Stimulated activated CD4-positive, alpha-beta T cell treated with anti-CD3 and anti-CD28 coated beads, Interleukin-4, amount 100 ng/mL, for 48 hours (primary cell): ENCODE measurements at regions not wholly inside any gene's neighbourhood (a gene's known extent, or its start where the extent isn't known, plus 50 kb on each side); places are given as distances from the start of the nearest gene placed in this dataset.
"Not testable (repeated sequence)": the region's sequence is repeated elsewhere in the genome, so short reads cannot be mapped to it uniquely, and the experiment has no call there.

Experiments used
- DNase-seq, 2 donors: peaks; one replicate each; pipeline ENCODE4 v3.0.0-alpha.2; 2020; ENCODE audit warnings: low read depth in 2 of 2

DNA sequence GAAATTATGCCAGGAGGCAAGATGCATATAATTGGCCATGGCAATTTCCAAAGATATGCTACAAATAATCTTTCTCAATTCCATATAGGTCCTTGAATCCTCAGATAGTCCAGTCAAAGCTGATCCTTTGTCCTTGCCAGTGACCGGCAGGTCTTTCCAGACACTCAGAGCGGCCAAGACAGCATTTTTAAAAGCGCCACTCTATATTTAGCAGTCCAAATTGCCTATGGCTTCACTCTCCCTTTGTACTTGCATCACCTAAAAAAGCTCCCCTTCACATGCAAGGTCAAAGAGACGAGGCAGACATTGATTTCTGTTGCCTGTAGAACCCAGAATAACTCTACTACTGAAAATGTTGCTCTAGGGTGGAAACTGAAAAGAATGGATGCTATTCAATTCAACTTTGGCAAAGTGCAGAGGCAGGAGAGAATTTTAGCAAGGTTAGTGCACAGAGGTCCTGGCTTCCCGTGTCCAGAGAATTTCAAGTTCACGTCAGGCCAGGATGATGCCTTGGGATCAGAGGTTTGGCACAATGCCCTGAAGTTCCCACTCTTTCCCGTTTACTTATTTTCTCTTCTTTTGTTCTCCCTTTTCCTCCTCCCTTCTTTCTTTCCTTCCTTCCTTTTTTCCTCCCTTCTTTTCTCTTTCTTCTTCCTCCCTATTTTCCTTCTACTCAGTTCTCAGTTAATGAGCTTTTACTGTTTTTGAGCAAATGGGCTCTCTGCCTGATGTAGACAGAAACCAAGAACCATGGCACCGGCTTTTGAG is 108.5 kb downstream of the KCNK1 start:
- DNase-seq = no peak

DNA sequence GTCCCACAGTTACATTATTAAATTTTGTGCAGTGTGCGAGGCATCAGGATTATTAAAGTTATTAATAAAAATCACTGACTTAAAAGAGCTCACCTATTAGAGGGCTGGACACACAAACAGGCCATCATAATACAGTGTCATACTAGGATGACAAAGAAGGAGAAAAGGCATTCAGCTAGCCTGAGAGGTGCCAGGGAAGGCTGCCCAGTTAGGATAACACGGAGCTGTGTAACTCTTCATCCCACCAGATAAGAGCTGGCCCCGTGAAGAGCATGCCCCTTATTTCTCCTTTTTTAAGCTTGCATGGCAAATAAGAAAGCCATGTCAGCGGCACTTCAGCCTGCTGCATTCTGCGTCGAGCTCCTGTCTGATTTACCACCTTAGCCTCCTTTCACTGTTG is 109.5 kb downstream of the KCNK1 start:
- no peak for DNase-seq

DNA sequence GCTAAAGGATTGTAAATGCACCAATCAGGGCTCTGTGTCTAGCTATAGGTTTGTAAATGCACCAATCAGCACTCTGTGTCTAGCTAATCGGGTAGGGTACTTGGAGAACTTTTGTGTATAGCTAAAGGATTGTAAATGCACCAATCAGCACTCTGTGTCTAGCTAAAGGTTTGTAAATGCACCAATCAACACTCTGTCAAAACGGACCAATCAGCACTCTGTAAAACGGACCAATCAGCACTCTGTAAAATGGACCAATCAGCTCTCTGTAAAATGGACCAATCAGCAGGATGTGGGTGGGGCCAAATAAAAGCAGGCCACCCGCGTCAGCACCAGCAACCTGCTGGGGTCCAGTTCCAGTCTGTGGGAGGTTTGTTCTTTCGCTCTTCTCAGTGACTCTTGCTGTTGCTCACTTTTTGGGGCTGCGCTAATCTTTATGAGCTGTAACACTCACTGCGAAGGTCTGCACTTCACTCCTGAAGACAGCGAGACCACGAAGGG is 110.3 kb downstream of the KCNK1 start:
- DNase-seq = not testable (repeated sequence)

DNA sequence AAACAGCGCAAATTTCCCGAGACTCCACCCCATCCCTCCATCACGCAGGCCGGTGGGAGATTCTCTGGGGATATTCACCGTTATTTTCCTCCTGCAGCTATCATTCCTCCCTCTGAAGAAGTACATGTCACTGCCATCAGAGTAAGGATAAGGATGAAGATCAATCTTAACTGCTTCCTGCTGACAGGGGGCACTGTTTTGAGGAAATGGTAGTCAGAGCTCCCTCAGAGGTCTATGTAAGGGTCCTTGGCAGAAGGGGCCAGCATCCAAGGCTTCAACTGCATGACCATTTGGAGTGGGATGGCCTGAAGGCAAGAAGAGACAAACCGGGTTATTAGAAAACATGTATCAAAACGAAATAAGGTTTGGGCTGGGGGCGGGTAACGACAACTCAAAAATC is 111.5 kb downstream of the KCNK1 start:
- no peak for DNase-seq

DNA sequence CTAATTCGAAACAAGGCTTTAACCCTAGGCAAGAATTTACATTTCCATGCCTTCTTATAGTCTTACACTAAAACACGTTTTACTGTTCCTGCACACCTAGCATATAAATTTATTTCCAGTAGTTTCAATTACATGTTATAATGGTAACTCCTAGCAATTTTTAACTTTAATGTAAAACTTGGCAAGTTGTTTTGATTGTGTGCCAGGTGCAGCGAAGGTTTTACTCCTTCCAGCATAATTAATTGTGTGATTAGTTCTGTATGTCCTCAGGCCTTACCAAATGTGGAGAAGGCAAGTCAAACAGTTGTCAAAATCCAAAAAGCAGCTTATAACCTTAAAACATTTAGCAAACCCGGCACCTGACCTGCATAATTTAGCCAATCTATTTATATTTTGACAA is 114.8 kb downstream of the KCNK1 start:
- DNase-seq = no peak

DNA sequence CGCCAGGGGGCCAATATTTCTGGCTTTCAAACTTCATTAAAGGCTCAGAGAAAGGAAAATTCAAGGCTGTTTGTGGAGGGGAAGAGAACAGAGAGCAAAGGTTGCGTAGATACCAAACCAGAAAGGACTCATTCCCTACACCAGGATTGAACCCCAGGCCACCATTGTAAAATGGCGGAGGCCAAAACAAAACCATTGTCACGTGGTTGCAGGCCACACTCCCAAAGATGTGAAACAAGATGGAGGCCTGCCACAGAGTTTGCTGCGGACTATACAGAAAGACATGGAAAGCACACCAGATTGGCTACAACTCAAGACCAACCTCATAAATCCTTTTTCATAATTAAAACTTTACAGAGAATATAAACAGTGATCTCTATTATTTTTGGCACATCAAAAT is 116.5 kb downstream of the KCNK1 start:
- DNase-seq = no peak

DNA sequence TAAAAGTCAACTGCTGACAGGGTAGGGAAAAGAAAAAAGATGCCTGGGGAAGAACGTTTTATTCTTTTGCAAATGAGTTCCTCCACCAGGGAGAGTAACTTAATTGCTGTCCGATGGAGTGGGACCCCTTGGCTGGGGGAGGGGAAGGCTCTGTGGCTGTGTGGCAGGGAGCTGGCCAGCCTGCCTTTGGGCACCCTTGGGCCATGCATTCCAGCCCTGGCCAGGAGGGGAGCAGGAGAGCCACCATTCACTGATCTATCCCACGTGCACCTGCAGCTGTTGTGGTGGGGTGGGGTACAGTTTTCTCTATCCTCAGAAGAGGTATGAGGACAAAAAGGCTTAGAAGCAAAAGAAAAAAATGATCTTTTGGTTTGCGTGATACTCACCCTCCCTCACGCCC is 116.9 kb downstream of the KCNK1 start:
- DNase-seq = no peak

DNA sequence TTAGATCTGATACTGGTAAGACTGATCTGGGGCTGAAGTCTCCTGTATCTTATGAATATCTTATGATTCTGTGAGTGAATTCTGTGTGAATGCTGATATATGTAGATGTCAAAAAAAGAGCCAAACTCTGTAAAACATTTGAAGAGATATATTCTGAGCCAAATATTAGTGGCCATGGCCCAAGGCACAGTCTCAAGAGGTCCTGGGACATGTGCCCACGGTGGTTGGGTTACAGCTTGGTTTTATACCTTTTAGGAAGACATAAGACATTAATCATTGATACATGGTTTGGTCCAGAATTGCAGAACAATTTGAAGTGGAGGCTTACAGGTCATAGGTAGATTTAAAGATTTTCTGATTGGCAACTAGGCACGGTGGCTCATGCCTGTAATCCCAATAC is 118.3 kb downstream of the KCNK1 start:
- DNase-seq = no peak

DNA sequence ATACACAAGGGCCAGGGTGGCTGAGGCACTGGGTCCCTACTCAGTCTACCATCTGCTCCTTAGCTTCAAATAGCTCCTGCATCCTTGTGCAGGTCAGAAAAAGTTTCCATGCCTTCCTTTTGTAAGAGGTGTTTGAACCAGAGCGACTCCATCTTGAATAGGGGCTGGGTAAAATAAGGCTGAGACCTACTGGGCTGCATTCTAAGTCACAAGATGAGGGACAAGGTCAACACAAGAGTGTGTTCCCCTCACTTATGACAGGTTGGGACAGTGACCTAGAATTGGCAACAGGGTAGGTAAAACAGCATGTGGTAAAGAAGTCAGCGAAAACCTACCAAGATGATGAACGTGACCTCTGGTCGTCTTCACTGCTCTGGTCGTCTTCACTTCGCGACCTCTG is 120.5 kb downstream of the KCNK1 start:
- no peak for DNase-seq

DNA sequence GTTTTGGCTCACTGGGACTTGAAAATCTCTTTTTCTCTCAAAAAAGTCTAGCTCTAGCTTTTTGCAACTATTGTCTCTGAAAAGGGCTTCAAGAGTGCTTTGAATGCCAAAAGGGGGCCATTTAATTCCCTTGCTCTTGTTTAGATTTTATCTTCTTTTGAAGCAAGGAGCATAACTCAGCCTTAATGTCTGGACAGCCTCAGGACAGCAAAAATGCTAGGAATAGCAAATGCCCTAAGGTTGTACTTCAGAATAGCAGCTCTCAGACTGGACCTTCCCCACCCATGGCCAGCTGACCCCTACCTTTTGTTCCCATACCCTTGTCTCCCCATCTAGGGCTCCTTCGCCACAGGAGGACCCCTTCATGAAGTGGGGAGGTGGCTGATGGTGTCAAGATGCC is 121.4 kb downstream of the KCNK1 start:
- no peak for DNase-seq

DNA sequence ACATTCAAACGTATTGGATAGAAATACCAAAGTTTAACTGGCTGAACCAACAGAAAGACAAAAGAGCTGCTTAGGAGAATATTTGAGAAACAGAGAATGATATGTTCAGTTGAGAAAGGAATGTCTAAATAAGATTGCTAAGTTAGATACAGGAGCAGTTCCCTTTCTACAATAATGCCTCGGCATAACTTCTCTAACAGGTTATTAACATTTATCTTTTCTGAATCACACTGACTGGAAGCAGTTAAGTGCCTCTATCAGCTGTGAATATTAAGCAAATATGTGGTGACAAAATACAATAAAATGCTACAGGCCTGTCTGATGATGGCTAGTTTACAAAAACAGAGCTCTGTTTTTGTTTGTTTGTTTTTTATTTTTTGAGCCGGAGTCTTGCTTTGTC is 121.9 kb downstream of the KCNK1 start:
- no peak for DNase-seq

DNA sequence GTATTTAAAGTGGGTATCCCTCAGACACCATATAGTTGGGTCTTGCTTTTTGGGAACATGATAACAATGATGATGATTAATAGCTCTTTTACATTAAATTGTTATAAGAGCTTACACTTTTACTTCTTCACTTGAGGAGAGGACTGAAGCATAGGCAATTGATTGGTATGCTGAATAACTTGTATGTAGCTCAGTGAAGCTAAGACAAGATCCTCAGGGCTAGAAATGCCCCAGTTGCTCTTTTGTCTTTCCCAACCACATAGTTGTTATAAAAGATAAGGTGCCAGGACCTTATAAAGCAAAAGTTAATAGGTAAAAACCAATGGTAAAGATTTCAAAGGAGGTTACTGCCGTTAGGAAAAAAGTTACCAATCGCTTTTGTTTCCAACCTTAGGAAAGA is 123.4 kb downstream of the KCNK1 start:
- no peak for DNase-seq

DNA sequence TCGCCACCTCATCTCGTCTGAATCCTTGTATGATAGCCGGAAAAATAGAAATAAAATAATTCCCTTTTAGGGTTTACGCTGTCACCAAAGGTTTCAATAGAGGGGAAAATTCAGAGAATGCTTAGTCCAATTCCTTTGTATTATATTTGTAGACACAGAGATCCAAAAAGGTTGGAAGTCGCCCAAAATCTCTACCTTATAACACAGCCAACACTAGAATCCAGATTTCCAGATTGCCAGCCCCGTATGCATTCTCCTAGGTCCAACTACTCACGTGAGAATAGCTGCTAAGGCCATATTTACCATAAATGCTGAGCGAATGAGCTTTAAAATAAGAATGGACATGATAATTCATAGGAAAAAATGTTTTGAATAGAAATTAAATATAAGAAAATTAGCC is 124.5 kb downstream of the KCNK1 start:
- DNase-seq = no peak

DNA sequence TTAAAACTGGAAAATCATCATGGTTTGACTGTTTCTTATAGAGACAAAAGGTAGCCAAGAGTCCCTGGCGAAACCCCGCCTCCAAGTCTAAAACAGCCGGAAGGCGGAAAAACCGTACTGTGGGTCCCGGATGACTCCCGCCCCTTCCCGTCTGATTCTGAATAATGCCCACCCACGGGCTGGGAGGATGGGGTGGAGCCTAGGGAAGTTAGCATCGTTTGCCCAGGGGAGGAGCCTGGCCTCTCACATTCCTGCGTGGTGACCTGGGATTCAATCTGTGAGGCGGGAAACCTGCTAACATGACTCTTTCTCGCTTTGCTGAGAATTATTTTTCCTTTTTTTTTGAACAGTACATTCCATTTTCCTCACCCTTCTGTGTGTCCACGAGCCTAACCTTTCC is 124.9 kb downstream of the KCNK1 start:
- DNase-seq = no peak

DNA sequence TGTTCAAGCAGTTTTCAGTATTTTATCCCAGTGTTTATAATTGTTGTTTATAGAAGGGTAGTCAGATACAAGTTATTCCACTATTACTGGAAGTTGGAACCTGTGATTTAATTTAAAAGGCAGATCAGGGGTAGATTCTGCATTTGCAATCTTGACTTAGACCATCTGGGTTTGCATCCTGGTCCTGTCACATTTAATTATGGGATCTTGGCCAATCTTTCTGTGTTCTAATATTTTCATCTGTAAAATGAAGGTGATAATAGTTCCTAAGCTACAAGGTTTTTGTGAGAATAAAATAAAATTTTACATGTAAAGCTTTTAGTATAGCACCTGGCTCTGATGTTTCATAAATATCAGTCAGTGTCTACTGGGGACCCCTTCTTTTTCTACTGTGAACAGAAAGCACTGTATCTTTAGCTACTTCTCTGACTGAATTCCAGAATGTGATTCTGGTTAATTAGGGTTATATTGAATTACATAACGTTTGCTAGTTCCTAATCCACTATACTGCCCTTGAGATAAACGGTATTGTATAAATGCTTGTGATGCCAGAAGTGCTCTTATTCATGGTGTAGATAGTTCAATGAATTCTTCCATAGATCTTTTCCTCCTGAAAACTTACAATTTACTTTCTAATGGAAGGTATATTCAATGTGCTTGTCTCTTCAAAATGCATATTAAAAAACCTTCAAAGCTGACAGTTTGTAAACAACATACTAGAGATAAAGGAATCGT is 131.0 kb downstream of the KCNK1 start:
- DNase-seq = no peak

DNA sequence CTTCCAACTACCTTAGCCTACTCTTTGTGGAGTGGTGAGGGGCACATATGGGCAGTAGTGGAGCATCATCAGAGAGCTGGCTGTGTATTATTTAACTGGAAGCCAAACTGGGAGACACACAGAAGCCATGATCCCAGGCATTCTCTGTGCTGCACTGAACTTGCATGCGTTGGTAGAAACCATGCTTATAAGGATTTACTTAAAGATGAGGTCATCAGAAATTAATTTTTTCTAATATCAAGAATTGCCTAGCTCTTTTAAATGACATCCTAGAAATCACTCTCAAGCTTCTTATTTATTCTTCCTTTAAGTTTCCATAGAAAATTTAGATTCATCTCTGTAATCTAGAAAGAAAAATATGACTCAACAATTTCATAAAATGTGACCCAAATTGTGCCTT is 136.2 kb downstream of the KCNK1 start:
- no peak for DNase-seq

DNA sequence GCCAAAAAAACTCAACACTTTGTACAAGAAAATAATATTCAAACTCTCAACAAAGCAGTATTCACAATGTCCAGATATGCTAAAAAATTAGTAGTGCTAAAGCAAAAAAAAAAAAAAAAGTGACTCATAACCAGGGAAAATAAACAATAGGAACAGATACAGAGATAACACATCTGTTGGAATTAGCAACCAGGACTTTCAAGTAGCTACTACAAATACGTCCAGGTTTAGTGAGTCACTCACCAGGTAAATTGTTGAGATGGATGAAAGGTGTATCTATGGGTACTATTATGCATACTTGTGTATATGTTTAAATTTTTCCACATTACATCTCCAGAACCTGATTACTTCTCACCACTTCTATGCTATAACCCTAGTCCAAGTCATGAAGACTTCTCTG is 144.8 kb upstream of the SLC35F3 start:
- no peak for DNase-seq

DNA sequence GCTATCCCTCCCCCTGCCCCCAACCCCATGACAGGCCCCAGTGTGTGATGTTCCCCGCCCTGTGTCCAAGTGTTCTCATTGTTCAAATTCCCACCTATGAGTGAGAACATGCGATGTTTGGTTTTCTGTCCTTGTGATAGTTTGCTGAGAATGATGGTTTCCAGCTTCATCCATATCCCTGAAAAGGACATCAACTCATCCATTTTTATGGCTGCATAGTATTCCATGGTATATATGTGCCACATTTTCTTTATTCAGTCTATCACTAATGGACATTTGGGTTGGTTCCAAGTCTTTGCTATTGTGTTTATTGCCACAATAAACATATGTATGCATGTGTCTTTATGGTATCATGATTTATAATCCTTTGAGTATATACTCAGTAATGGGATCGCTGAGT is 140.2 kb upstream of the SLC35F3 start:
- not testable (repeated sequence) for DNase-seq

DNA sequence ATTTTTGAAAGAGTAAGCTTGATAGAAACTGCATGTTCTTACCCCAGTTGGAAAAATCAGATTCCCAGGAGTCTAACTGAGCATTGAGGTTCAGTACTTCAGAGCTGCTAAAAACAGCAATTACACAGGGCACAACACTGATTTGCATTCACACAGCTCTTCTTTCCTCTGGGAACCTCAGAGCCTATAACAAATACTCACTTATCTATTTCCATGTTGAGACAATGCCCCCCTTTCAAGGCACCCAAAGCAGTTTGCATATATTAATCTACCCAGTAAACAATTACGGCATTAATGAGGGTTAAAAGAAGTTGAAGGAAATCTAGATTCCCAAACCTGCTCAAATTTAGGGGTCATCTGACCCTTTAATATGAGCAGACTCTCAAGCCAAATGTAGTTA is 126.9 kb upstream of the SLC35F3 start:
- DNase-seq = no peak

DNA sequence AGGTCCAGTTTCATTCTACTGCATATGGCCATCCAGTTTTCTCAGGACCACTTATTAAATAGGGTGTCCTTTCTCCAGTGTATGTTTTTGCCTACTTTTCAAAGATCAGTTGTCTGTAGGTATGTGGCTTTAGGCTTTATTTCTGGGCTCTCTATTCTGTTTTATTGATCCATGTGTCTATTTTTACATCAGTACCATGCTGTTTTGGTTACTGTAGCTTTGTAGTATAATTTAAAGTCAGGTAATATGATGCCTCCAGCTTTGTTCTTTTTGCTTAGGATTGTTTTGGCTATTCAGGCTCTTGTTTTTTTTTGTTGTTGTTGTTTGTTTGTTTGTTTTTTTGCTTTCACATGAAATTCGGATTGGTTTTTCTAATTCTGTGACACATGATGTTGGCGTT is 124.4 kb upstream of the SLC35F3 start:
- DNase-seq = no peak

DNA sequence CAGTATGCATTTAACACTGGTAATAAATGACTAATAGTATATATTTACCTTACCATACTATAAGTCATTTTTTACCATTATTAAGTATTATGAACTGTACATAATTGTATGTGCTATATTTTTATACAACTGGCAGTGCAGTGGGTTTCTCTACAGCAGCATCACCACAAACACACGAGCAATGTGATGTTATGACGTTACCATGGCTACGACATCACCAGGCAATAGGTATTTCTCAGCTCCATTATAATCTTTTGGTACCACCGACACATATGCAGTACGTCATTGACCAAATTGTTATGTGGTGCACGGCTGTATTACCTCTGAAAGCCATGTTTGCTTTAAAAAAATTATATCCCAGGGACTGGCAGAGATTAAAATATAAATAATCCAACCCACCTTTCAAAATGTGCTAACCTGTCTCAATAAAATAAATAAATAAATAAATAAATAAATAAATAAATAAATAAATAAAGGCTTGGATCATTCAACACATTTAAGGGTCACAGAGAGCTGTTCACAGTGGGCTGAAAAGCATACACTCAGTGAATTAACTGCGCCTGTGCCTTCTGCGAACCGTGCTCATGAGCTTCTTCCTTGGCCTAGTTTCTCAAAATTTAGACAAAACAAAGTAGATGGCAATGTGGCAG is 121.4 kb upstream of the SLC35F3 start:
- DNase-seq = no peak

DNA sequence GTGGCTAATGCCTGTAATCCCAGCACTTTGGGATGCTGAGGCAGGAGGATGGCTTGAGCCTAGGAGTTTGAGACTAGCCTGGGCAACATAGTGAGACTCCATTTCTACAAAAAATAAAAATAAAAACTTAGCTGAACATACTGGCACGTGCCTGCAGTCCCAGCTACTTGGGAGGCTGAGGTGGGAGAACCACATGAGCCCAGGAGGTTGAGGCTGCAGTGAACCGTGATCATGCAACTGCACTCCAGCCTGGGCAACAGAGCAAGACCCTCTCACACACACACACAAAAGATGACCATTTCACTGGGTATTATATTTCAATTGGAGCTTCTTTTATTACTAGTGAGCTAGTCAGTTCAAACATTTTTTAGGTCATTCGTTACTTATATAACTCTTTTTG is 116.9 kb upstream of the SLC35F3 start:
- no peak for DNase-seq

DNA sequence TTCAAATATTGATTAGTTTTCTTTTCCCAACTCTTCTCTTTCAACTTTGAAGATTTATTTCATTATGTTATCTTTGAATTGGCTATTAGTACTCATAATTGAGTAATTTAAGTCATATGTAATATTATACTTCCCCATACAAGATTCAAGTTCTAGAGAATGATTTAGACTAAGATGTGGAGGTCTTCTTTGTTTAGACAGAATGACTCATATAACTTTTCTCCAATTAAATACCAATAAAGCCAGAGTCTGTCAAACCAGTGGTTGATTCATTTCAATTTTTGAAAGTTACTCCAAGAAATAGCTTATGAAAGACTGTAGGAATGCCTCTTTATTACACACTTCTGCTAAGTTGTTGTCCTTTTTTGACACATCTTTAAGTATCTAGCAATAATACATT is 115.8 kb upstream of the SLC35F3 start:
- DNase-seq = no peak
